Common myeloid progenitor, CD34-positive (primary cell): ENCODE measurements at regions not wholly inside any gene's neighbourhood (a gene's known extent, or its start where the extent isn't known, plus 50 kb on each side); places are given as distances from the start of the nearest gene placed in this dataset.

Experiments
- CTCF ChIA-PET: fragments of 350-600 bp; sonication (Branson Sonifier 250); formaldehyde crosslinking; loops from one replicate; lab custom pipeline; 2021; ENCODE audit warnings: antibody characterized with exemption; lab: Charles Lee
- POLR2A ChIA-PET: fragments of 350-600 bp; sonication (Branson Sonifier 250); formaldehyde crosslinking; loops from one replicate; lab custom pipeline; 2021; ENCODE audit warnings: antibody characterized with exemption; lab: Charles Lee
- DNase-seq, 3 donors: peaks; one replicate each; pipeline versions ENCODE4 v3.0.0 to v3.0.0-alpha.2; 2013
- H3K27ac ChIP-seq, 2 experiments: 1 replicate in 1 of 2; 2 replicates in 1 of 2; pipeline ENCODE4 v1.7.0; 2013; ENCODE audit warnings: inconsistent platforms in 2 of 2, low read length in 2 of 2, mild to moderate bottlenecking in 2 of 2, low read depth in 1 of 2, moderate library complexity in 1 of 2; ENCODE audit not compliant: severe bottlenecking in 2 of 2, insufficient read depth in 1 of 2, poor library complexity in 1 of 2
- H3K27me3 ChIP-seq, 5 experiments: replicated peaks in 2 of 5; 1 replicate in 3 of 5; 2 replicates in 2 of 5; pipeline versions ENCODE4 v1.6.1 to v1.7.0; 2013; ENCODE audit warnings: low read length in 4 of 5, mild to moderate bottlenecking in 2 of 5, moderate library complexity in 2 of 5, inconsistent platforms in 1 of 5; ENCODE audit not compliant: insufficient read depth in 5 of 5, control insufficient read depth in 4 of 5
- H3K36me3 ChIP-seq, 4 experiments: 1 replicate in 2 of 4; 2 replicates in 2 of 4; pipeline versions ENCODE4 v1.6.1 to v1.7.0; 2013; ENCODE audit warnings: low read length in 3 of 4, control low read depth in 1 of 4, mild to moderate bottlenecking in 1 of 4; ENCODE audit not compliant: control insufficient read depth in 4 of 4, insufficient read depth in 4 of 4
- H3K4me1 ChIP-seq, 4 experiments: 1 replicate in 3 of 4; 2 replicates in 1 of 4; pipeline versions ENCODE4 v1.6.1 to v1.7.1; 2013; ENCODE audit warnings: low read length in 3 of 4, mild to moderate bottlenecking in 3 of 4, control low read depth in 1 of 4, inconsistent platforms in 1 of 4, moderate library complexity in 1 of 4; ENCODE audit not compliant: control insufficient read depth in 4 of 4, insufficient read depth in 4 of 4; ENCODE audit errors: control extremely low read depth in 1 of 4
- H3K4me3 ChIP-seq, 7 experiments: 1 replicate in 4 of 7; 2 replicates in 3 of 7; pipeline versions ENCODE4 v1.5.1 to v1.7.0; 2013; ENCODE audit warnings: mild to moderate bottlenecking in 7 of 7, low read length in 6 of 7, moderate library complexity in 6 of 7, inconsistent platforms in 2 of 7, low read depth in 2 of 7, control low read depth in 1 of 7; ENCODE audit not compliant: insufficient read depth in 4 of 7, control insufficient read depth in 1 of 7; ENCODE audit errors: extremely low read depth in 1 of 7
- H3K9me3 ChIP-seq, 5 experiments: 1 replicate in 4 of 5; 2 replicates in 1 of 5; pipeline versions ENCODE4 v1.6.1 to v1.7.1; 2013; ENCODE audit warnings: low read length in 4 of 5, mild to moderate bottlenecking in 2 of 5, inconsistent platforms in 1 of 5, low read depth in 1 of 5, moderate library complexity in 1 of 5; ENCODE audit not compliant: control insufficient read depth in 4 of 5, insufficient read depth in 2 of 5; ENCODE audit errors: control extremely low read depth in 1 of 5
- WGBS: methylation state at CpG from one replicate; pipeline ENCODE4 v1.1.5; 2013; ENCODE audit not compliant: insufficient coverage; 5-methylcytosine and 5-hydroxymethylcytosine counted together

- DNase-seq = no peak
- H3K27me3 ChIP-seq = no peaks in the 10 kb centered on the region
- H3K4me1 ChIP-seq = peaks cover 0 to 6% (median 2%) of the 10 kb centered on the region in 4 experiments
- no peaks in the 10 kb centered on the region for H3K9me3 ChIP-seq
- H3K4me3 ChIP-seq = no peak overlapping the region
- ChIA-PET POLR2A (no interaction called here), CTCF (no interaction called here)
- no peaks in the 10 kb centered on the region for H3K36me3 ChIP-seq
- WGBS = 97% methylated on average over 3 of the region's 3 CpGs
- no peak overlapping the region for H3K27ac ChIP-seq
Measured at GRCh38 chr18:55696811-55697210, 108.8 kb upstream of the TCF4 start.

- CTCF ChIA-PET = no interaction called here
- POLR2A ChIA-PET = no interaction called here
- Histone ChIP-seq H3K27ac (no peak overlapping the region), H3K4me1 (peaks cover 0 to 6% (median 2%) of the 10 kb centered on the region in 4 experiments), H3K36me3 (no peaks in the 10 kb centered on the region), H3K9me3 (no peaks in the 10 kb centered on the region), H3K4me3 (no peak overlapping the region), H3K27me3 (no peaks in the 10 kb centered on the region)
- no peak for DNase-seq
Measured at GRCh38 chr18:55695091-55695490, 107.1 kb upstream of the TCF4 start.

GRCh38 chr18:55694291-55694690, 106.3 kb upstream of the TCF4 start:
- Histone ChIP-seq H3K4me3 (no peak overlapping the region), H3K27ac (no peak overlapping the region), H3K36me3 (no peaks in the 10 kb centered on the region), H3K27me3 (no peaks in the 10 kb centered on the region), H3K4me1 (peaks cover 0 to 4% (median 2%) of the 10 kb centered on the region in 4 experiments), H3K9me3 (no peaks in the 10 kb centered on the region)
- ChIA-PET CTCF (interaction anchor here (0.5 kb wide), 1 partner anchor 617 kb away, joined by 3 read pairs; no protein-coding TSS in a partner anchor), POLR2A (no interaction called here)
- DNase-seq = peak in 2 of 3 donors; percentile 6 to 23
- WGBS = no CpG with 5 or more reads among the region's 1 CpG

- CTCF ChIA-PET = interaction anchor here (0.6 kb wide), 1 partner anchor 309 kb away, joined by 3 read pairs; no protein-coding TSS in a partner anchor
- 100% methylated on average over 4 of the region's 4 CpGs for WGBS
- POLR2A ChIA-PET = no interaction called here
Measured at GRCh38 chr18:55688030-55688429, 100.0 kb upstream of the TCF4 start.

GRCh38 chr18:55687106-55687505, 99.1 kb upstream of the TCF4 start:
- no CpG with 5 or more reads among the region's 3 CpGs for WGBS
- H3K27me3 ChIP-seq = no peaks in the 10 kb centered on the region
- CTCF ChIA-PET = interaction anchor here (0.8 kb wide), 1 partner anchor 900 kb away, joined by 3 read pairs; no protein-coding TSS in a partner anchor
- H3K9me3 ChIP-seq = no peaks in the 10 kb centered on the region
- no peaks in the 10 kb centered on the region for H3K4me1 ChIP-seq
- H3K4me3 ChIP-seq = no peak overlapping the region
- POLR2A ChIA-PET = no interaction called here
- H3K36me3 ChIP-seq = no peaks in the 10 kb centered on the region
- DNase-seq = no peak
- H3K27ac ChIP-seq = no peak overlapping the region

More at GRCh38 chr18:55688030-55688429, 100.0 kb upstream of the TCF4 start:
- Histone ChIP-seq H3K27ac (no peak overlapping the region), H3K9me3 (no peaks in the 10 kb centered on the region), H3K36me3 (no peaks in the 10 kb centered on the region), H3K4me3 (no peak overlapping the region), H3K27me3 (no peaks in the 10 kb centered on the region), H3K4me1 (no peaks in the 10 kb centered on the region)
- no peak for DNase-seq

GRCh38 chr18:55685638-55686037, 97.6 kb upstream of the TCF4 start:
- Histone ChIP-seq H3K27ac (no peak overlapping the region), H3K9me3 (no peaks in the 10 kb centered on the region), H3K4me3 (no peak overlapping the region), H3K27me3 (no peaks in the 10 kb centered on the region), H3K4me1 (no peaks in the 10 kb centered on the region), H3K36me3 (no peaks in the 10 kb centered on the region)
- ChIA-PET CTCF (no interaction called here), POLR2A (no interaction called here)
- DNase-seq = no peak

- H3K36me3 ChIP-seq = no peaks in the 10 kb centered on the region
- H3K9me3 ChIP-seq = no peaks in the 10 kb centered on the region
- H3K27ac ChIP-seq = no peak overlapping the region
- H3K4me1 ChIP-seq = no peaks in the 10 kb centered on the region
- WGBS = 98% methylated on average over 8 of the region's 12 CpGs
- no peak for DNase-seq
- no peak overlapping the region for H3K4me3 ChIP-seq
- CTCF ChIA-PET = no interaction called here
- POLR2A ChIA-PET = no interaction called here
- H3K27me3 ChIP-seq = no peaks in the 10 kb centered on the region
Measured at GRCh38 chr18:55672574-55673361, 84.8 kb upstream of the TCF4 start.
